Aorta (tissue), 5 donors: ENCODE measurements at regions not wholly inside any gene's neighbourhood (a gene's known extent, or its start where the extent isn't known, plus 50 kb on each side); places are given as distances from the start of the nearest gene placed in this dataset.
"Not testable (repeated sequence)": the region's sequence is repeated elsewhere in the genome, so short reads cannot be mapped to it uniquely, and the experiment has no call there.

Experiments
- ATAC-seq: fragments of 200-7000 bp; cut with Tn5 transposase; one replicate; pipeline ENCODE4 v1.9.1; 2022; ENCODE audit warnings: moderate library complexity; ENCODE audit not compliant: low FRiP score
- DNase-seq, 2 donors: peaks; one replicate each; pipeline ENCODE4 v3.0.0-alpha.2; 2020
- H3K27ac ChIP-seq, 2 donors: one replicate each; pipeline ENCODE4 v1.5.1; 2013; ENCODE audit warnings: low read length in 2 of 2, mild to moderate bottlenecking in 2 of 2, moderate library complexity in 2 of 2, control low read depth in 1 of 2, inconsistent platforms in 1 of 2, low read depth in 1 of 2
- H3K27me3 ChIP-seq, 2 donors: one replicate each; pipeline ENCODE4 v1.6.1; 2013; ENCODE audit warnings: control low read depth in 1 of 2, low read length in 1 of 2, mild to moderate bottlenecking in 1 of 2, moderate library complexity in 1 of 2; ENCODE audit not compliant: insufficient read depth in 2 of 2, control insufficient read depth in 1 of 2
- H3K36me3 ChIP-seq, 2 donors: one replicate each; pipeline ENCODE4 v1.6.1; 2013; ENCODE audit warnings: control low read depth in 1 of 2, low read length in 1 of 2, mild to moderate bottlenecking in 1 of 2; ENCODE audit not compliant: insufficient read depth in 2 of 2, control insufficient read depth in 1 of 2
- H3K4me1 ChIP-seq, 2 donors: one replicate each; pipeline ENCODE4 v1.6.1; 2013; ENCODE audit warnings: low read length in 2 of 2, control low read depth in 1 of 2, mild to moderate bottlenecking in 1 of 2, moderate library complexity in 1 of 2; ENCODE audit not compliant: insufficient read depth in 2 of 2, control insufficient read depth in 1 of 2
- H3K4me3 ChIP-seq, 2 donors: one replicate each; pipeline ENCODE4 v1.5.1; 2013; ENCODE audit warnings: low read length in 2 of 2, control low read depth in 1 of 2, mild to moderate bottlenecking in 1 of 2
- H3K9me3 ChIP-seq: one replicate; pipeline ENCODE4 v1.6.1; 2013; ENCODE audit warnings: mild to moderate bottlenecking, low read length; ENCODE audit not compliant: control insufficient read depth
- WGBS, 2 donors: extraction: QIAGEN DNeasy Blood & Tissue Kit; methylation state at CpG; one replicate each; pipeline ENCODE4 v1.1.7; 2013; 5-methylcytosine and 5-hydroxymethylcytosine counted together
- intact Hi-C, 2 donors: fragments of 100-400 bp; cut with DNase I; formaldehyde crosslinking; loops; one replicate each; pipeline versions ENCODE4 v1.14.2 to v1.15.0; 2022
- donor health status: healthy with polysubstance abuse.
- donor health status: Bipolar disorder and iron deficiency.
- donor health status: DM: no; HTN: no; CAD: no.
- donor health status: DM: no; HTN: no; CAD: no.
- donor health status: DM: yes; HTN: yes; CAD: no.

DNA sequence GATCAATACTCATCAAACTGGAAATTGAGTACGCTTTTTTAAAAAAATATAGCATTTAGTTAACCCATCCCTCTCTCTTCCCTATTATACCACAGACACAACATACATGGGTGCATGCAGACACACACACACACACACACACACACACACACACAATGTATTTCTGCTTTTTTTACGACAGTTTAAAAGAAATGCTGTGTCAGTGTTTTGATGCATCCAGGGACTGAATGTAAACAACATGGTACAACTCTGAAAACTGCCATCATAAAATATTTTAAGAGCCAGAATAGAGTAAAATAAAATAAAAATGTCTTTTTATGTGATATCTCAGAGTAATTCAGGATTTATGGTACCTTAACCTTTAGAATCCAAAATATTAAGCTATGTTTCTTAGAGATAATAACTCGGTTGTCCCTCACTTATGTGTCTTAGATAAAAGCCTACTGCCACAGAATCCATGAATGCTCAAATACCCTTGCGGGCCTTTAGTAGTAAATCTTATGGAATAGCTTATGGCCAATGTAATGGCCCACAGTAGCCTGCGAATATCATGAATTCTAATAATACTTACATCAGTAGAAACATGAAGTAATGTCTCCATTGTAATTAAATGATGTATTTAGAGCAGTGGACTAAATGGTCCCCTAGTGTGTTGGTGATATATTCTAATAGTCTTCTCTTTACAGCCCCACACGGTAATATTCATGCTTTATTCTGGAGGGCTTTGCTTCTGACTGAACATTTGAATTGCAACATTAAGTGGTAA is 251.6 kb upstream of the FIGN start:
- WGBS, 2 donors: 95 to 96% methylated on average over 6 of the region's 6 CpGs
- Histone ChIP-seq H3K27me3 (no peaks in the 10 kb centered on the region), H3K9me3 (no peaks in the 10 kb centered on the region), H3K4me1 (no peaks in the 10 kb centered on the region), H3K4me3 (no peak overlapping the region), H3K36me3 (no peaks in the 10 kb centered on the region), H3K27ac (no peak overlapping the region)
- ATAC-seq: no peak
- no peak for DNase-seq
- intact Hi-C loops: no loop called here

GRCh38 chr2:163984986-163985385 is 249.2 kb upstream of the FIGN start:
- intact Hi-C loops: no loop called here
- 90 to 94% methylated on average over 4 of the region's 4 CpGs for WGBS, 2 donors
- H3K27ac ChIP-seq: no peak overlapping the region
- no peaks in the 10 kb centered on the region for H3K27me3 ChIP-seq
- DNase-seq: no peak
- H3K36me3 ChIP-seq: no peaks in the 10 kb centered on the region
- no peak for ATAC-seq
- no peaks in the 10 kb centered on the region for H3K9me3 ChIP-seq
- H3K4me3 ChIP-seq: no peak overlapping the region
- no peaks in the 10 kb centered on the region for H3K4me1 ChIP-seq

DNA sequence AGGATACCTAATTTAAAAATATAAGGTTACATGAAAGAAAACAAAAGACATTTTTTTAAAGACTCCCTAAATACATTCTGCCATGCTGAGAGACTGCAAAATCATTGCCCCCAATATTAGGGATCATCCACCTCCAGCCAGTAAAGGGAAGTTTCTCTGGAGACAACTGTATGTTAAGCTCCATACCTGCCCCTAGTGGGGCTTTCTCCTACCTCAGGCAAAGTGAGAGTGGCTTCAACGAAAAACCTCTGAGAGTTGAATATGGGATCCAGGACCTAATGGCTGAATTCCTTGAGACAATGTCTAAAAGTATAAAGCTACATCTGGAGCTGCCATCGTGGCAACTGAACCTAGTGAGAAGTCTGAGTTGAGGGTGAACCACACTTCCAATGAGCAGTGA is 248.1 kb upstream of the FIGN start:
- Histone ChIP-seq H3K27ac (no peak overlapping the region), H3K36me3 (no peaks in the 10 kb centered on the region), H3K27me3 (no peaks in the 10 kb centered on the region), H3K4me3 (no peak overlapping the region), H3K4me1 (no peaks in the 10 kb centered on the region), H3K9me3 (no peaks in the 10 kb centered on the region)
- intact Hi-C loops: no loop called here
- DNase-seq (no peak), ATAC-seq (no peak)
- 88 to 95% methylated on average over 2 of the region's 2 CpGs for WGBS, 2 donors

DNA sequence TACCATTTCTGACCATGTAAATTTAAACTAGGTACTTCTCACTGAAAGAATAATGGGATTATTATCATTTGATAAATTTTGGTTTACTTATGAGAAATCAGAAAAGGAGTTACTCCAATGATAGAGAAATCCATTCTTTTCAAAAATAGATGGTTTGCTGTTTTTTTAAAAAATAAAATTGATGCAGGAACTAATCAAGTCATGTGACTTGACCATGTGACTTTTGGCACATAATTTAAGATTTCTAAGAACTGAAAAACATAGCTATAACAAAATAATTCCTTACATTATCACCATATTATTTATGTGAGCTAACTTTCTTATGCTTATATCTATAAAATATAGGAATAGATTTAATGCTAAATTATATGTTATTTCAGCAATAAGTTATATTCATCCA is 247.1 kb upstream of the FIGN start:
- DNase-seq (no peak), ATAC-seq (no peak)
- Histone ChIP-seq H3K4me3 (no peak overlapping the region), H3K27me3 (no peaks in the 10 kb centered on the region), H3K9me3 (no peaks in the 10 kb centered on the region), H3K4me1 (no peaks in the 10 kb centered on the region), H3K27ac (no peak overlapping the region), H3K36me3 (no peaks in the 10 kb centered on the region)
- intact Hi-C loops: no loop called here

DNA sequence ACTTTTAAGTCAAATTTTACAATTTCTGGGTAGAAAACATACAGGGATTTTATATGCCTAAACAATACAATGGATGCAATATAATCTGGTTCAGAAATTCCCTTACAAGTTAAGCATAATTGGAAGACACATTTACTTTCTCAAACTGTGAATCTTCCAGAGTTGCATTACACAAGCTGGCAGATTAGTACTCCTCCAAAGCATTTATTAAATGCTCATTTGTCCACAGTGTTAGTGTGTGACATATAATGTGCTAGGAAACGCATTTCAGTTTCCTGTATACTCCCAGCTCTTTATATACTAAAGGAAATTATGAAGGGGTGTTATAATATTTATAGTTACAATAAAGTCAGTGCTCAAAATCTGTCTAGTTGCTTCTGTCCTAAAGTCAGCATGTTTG is 239.0 kb upstream of the FIGN start:
- Histone ChIP-seq H3K36me3 (no peaks in the 10 kb centered on the region), H3K9me3 (no peaks in the 10 kb centered on the region), H3K4me1 (peaks cover 2 to 4% of the 10 kb centered on the region in 2 donors), H3K27me3 (no peaks in the 10 kb centered on the region), H3K27ac (no peak overlapping the region), H3K4me3 (no peak overlapping the region)
- intact Hi-C loops: no loop called here
- ATAC-seq: no peak
- 71 to 77% methylated on average over 1 of the region's 1 CpG for WGBS, 2 donors
- DNase-seq: no peak

DNA sequence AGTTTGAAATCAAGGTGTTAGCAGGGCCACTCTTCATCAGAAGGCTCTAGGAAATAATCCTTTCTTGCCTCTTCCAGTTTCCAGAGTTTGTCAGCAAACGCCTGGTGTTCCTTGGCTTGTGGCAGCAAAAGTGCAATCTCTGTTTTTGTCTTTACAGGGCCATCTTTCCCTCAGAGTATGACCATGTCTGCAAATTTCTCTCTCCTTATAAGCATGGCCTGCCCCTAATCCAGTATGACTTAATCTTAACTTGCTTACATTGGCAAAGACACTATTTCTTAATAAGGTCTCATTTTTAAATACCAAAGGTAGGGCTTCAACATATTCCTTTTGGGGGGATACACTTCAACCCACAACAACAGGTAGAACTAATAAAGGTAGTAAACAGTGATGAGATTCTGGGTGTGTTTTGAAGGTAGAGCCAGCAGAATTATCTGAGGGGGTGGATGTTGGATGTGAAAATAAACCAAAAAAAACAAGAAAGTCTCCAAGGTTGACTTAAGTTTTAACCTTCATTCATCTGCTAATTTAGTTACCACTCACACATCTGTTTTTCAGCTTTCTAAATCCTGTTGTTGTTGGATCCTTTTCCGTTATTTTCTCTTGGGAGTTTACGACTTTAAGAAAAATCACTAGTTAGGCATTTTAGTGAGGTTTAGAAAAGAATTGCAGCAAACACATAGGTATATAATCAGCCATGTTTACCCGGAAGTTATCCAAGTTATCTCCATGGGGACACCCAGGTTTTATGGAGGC is 234.4 kb upstream of the FIGN start:
- DNase-seq (no peak), ATAC-seq (peak; percentile 58)
- H3K27ac ChIP-seq: peak overlapping the region in 1 of 2 donors; percentile 64
- intact Hi-C loops: no loop called here
- no peaks in the 10 kb centered on the region for H3K9me3 ChIP-seq
- H3K4me1 ChIP-seq: peaks cover 2 to 4% of the 10 kb centered on the region in 2 donors
- WGBS, 2 donors: 5 to 9% methylated on average over 4 of the region's 4 CpGs
- H3K27me3 ChIP-seq: no peaks in the 10 kb centered on the region
- no peaks in the 10 kb centered on the region for H3K36me3 ChIP-seq
- H3K4me3 ChIP-seq: no peak overlapping the region

DNA sequence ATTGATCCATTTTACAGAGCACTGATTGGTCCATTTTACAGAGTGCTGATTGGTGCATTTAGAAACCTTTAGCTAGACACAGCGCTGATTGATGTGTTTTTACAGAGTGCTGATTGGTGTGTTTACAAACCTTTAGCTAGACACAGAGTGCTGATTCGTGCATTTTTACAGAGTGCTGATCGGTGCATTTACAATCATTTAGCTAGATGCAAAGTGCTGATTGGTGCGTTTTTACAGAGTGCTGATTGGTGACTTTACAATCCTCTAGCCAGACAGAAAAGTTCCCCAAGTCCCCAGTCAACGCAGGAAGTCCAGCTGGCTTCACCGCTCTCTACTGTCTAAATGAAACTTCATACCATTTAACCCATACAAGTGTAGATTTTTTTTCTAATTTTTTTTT is 228.5 kb upstream of the FIGN start:
- H3K9me3 ChIP-seq, H3K27ac ChIP-seq, intact Hi-C loops, H3K27me3 ChIP-seq, H3K4me3 ChIP-seq, DNase-seq, H3K4me1 ChIP-seq, ATAC-seq, H3K36me3 ChIP-seq: not testable (repeated sequence)
- WGBS, 2 donors: 95 to 96% methylated on average over 6 of the region's 6 CpGs

GRCh38 chr2:163953390-163953907 is 217.6 kb upstream of the FIGN start:
- Histone ChIP-seq H3K27me3 (no peaks in the 10 kb centered on the region), H3K9me3 (no peaks in the 10 kb centered on the region), H3K27ac (no peak overlapping the region), H3K4me3 (no peak overlapping the region), H3K4me1 (no peaks in the 10 kb centered on the region), H3K36me3 (no peaks in the 10 kb centered on the region)
- WGBS, 2 donors: 80 to 81% methylated on average over 5 of the region's 5 CpGs
- DNase-seq: no peak
- intact Hi-C loops: no loop called here
- no peak for ATAC-seq

GRCh38 chr2:163951312-163951711 is 215.5 kb upstream of the FIGN start:
- Histone ChIP-seq H3K27me3 (no peaks in the 10 kb centered on the region), H3K4me3 (no peak overlapping the region), H3K36me3 (no peaks in the 10 kb centered on the region), H3K9me3 (no peaks in the 10 kb centered on the region), H3K27ac (no peak overlapping the region), H3K4me1 (no peaks in the 10 kb centered on the region)
- ATAC-seq: no peak
- no peak for DNase-seq
- intact Hi-C loops: no loop called here
